GM12874 (cell line): ENCODE measurements at regions not wholly inside any gene's neighbourhood (a gene's known extent, or its start where the extent isn't known, plus 50 kb on each side); places are given as distances from the start of the nearest gene placed in this dataset.

Source experiments
- TF ChIP-seq, protein P1 (sequence below): IDR thresholded peaks from 2 replicates; pipeline ENCODE4 v1.5.1; 2011; ENCODE audit warnings: low read depth, mild to moderate bottlenecking, control low read depth, low read length, moderate library complexity; ENCODE audit not compliant: insufficient read depth

DNA sequence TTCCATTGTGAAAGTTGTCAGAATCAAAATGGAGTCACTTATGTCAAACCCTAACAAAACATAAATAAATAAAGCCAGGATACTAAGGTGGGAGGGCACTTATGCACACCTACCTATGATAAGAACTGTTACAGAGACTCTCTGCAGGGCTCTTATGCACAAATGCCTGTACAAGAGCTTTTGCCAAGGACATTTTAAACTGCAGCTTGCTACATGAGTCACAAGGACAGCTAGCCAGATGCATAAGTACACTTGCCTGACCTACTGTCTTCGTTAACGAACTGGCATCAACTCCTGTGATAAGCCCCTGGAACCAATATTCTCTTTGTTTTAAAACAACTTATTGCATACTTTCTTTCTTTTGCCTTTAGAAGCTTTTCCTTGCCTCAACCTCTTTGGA lies 152.9 kb upstream of the SPEF2 start:
- TF ChIP-seq, protein P1, sequence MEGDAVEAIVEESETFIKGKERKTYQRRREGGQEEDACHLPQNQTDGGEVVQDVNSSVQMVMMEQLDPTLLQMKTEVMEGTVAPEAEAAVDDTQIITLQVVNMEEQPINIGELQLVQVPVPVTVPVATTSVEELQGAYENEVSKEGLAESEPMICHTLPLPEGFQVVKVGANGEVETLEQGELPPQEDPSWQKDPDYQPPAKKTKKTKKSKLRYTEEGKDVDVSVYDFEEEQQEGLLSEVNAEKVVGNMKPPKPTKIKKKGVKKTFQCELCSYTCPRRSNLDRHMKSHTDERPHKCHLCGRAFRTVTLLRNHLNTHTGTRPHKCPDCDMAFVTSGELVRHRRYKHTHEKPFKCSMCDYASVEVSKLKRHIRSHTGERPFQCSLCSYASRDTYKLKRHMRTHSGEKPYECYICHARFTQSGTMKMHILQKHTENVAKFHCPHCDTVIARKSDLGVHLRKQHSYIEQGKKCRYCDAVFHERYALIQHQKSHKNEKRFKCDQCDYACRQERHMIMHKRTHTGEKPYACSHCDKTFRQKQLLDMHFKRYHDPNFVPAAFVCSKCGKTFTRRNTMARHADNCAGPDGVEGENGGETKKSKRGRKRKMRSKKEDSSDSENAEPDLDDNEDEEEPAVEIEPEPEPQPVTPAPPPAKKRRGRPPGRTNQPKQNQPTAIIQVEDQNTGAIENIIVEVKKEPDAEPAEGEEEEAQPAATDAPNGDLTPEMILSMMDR, result no peak

DNA sequence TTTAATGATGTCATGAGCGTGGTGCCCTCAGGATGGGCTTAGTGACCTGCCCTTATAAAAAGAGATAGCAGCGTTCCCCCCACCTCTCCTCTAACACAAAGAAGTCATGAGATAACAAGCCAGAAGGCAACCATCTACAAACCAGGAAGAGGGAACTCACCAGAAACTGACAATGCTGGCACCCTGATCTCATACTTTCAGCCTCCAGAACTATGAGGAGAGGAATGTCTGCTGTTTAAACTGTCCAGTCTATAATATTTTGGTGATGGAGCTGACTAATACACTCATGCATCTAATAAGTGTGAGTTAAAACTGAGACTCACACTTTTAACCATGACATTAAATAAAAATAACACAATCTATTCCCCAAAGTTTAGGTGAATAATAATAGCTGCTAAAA lies 156.1 kb upstream of the SPEF2 start:
- TF ChIP-seq, protein P1, result no peak

DNA sequence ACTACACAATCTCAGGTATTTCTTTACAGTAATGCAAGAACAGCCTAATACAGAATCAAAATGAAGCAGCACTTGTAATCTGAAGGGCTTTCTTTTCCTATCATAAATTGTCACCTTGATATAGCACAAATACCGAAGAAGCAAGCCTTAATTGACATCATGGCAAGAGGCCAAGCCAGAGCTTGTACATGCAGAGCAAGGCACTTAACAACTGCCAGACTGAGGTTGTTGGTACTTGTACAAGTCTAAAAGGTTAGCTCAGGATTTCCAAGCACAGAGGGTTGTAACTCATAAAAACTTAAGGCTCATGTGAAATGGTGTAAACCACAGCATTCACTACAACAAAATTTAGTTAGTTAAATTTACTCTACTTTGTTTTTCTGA lies 158.8 kb upstream of the SPEF2 start:
- TF ChIP-seq, protein P1, result no peak

DNA sequence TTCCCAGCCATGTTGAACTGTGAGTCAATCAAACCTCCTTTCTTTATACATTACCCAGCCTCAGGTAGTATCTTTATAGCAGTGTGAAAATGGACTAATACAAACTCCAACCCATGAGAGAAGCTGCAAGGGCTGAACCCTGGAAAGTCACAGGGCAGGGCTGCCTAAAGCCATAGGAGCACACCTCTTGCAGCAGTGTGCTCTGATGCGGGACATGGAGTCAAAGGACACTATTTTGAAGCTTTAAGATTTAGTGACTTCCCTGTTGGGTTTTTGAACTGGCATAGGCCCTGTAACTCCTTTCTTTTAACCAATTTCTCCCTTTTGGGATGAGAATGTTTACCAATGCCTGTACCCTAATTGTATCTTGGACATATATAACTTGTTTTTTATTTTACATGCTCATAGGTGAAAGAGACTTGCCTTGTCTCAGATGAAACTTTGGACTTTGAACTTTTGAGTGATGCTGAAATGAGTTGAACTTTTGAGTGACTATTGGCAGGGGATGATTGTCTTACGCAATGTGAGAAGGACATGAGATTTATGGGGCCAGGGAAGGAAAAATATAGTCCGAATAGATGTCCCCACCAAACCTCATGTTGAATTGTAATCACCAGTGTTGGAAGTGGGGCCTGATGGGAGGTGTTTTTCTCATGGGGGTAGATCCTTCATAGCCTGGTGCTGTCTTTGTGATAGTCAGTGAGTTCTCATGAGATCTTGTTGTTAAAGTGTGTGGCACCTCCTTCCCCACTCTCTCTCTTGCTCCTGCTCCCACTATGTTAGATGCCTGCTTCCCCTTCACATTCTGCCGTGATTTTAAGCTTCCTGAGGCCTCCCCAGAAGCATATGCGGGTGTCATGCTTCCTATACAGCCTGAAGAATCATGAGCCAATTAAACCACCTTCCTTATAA lies 159.5 kb upstream of the SPEF2 start:
- TF ChIP-seq, protein P1, result no peak

DNA sequence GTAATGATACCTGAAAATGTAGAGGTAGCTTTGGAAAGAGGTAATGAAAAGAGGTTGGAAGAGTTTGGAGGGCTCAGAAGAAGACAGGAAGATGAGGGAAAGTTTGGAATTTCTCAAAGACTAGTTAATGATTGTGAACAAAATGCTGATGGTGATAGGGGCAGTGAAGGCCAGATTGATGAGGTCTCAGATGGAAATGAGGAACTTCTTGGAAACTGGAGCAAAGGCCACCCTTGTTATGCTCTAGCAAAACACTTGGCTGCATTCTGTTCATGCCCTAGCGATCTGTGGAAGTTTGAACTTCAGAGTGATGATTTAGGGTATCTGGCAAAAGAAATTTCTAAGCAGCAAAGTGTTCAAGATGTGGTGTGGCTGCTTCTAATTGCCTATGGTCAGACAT lies 161.2 kb upstream of the SPEF2 start:
- TF ChIP-seq, protein P1, result no peak

DNA sequence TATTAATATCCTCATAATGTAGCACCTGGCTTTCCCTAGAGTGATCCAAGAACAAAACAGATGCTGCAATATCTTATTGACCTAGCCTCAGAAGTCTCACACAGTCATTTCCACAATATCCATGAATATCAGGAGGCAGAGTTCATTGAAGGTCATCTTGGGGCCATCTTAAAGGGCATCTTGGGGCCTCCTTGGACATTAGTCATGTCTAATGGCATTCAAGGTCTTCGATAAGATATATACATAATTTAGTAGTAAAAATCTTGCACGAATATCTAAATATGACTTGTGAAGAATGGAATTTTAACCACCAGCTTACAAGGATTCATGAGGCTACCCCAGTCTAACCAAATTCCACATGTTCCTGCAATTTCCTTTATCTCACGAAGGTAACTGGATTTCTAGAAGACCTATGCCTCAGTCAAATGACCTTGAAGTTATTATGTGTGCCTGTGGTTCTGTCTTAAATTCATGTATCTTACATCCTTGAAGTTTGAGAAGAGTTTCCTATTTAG lies 163.6 kb upstream of the SPEF2 start:
- TF ChIP-seq, protein P1, result no peak

DNA sequence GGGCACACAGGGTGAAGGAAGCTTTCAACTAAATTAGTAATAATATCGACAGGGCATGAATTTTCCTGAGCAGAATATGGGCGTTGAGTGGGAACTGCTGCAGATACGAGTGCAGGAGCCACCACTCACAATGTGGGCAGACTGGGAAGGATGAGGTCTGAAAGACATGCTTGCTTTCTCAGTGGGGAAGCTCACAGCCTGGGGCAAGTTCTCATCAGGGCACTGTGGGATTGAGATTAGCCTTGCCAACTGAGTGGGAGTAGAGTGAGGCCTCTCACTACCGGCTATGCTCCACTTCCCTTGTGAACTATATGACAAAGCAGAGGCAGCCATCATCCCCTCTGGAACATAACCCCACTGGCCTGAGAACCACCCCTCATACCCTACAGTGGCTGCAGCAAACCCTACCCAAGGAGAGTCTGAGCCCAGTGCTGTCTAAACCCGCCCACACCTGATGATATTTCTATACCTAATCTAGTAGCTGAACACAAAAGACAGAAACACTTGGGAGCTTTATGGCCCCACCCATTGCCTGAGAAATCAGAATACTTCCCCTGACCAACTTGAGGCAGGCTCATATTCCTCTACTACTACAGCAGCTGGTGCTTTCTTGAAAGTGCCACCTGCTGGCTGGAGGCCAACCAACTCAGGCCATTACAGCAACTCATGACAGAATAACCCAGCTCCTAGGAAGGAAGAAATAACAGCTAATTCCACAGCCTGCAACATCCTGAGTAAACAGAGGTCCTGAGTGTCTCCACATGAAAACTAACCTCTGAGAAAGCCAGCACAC lies 173.7 kb upstream of the SPEF2 start:
- TF ChIP-seq, protein P1, result no peak
